GM12873 (cell line): ENCODE measurements at regions not wholly inside any gene's neighbourhood (a gene's known extent, or its start where the extent isn't known, plus 50 kb on each side); places are given as distances from the start of the nearest gene placed in this dataset.

Source experiments
- TF ChIP-seq, protein P1 (sequence below): IDR thresholded peaks from 2 replicates; pipeline ENCODE4 v1.5.1; 2012; ENCODE audit warnings: low read depth, mild to moderate bottlenecking, moderate library complexity, low read length, control low read depth; ENCODE audit not compliant: insufficient read depth; ENCODE audit errors: missing control alignments

DNA sequence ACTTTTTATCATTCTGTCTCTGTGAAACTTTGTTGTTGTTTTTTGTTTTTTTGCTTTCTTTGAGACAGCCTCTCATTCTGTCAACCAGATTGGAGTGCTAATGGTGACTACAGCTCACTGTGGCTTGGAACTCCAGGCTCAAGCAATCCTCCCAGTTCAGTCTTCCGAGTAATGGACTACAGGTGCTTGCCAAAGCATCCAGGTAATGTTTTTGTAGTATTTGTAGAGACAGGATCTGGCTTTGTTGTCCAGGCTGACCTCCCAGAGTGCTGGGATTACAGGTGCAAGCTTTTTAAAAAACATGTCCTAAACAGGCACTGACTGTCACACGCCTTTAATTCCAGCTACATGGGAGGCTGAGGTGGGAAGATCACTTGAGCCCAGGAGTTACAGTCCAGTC lies 235.1 kb downstream of the MEF2C start:
- TF ChIP-seq, protein P1, sequence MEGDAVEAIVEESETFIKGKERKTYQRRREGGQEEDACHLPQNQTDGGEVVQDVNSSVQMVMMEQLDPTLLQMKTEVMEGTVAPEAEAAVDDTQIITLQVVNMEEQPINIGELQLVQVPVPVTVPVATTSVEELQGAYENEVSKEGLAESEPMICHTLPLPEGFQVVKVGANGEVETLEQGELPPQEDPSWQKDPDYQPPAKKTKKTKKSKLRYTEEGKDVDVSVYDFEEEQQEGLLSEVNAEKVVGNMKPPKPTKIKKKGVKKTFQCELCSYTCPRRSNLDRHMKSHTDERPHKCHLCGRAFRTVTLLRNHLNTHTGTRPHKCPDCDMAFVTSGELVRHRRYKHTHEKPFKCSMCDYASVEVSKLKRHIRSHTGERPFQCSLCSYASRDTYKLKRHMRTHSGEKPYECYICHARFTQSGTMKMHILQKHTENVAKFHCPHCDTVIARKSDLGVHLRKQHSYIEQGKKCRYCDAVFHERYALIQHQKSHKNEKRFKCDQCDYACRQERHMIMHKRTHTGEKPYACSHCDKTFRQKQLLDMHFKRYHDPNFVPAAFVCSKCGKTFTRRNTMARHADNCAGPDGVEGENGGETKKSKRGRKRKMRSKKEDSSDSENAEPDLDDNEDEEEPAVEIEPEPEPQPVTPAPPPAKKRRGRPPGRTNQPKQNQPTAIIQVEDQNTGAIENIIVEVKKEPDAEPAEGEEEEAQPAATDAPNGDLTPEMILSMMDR, result no peak

DNA sequence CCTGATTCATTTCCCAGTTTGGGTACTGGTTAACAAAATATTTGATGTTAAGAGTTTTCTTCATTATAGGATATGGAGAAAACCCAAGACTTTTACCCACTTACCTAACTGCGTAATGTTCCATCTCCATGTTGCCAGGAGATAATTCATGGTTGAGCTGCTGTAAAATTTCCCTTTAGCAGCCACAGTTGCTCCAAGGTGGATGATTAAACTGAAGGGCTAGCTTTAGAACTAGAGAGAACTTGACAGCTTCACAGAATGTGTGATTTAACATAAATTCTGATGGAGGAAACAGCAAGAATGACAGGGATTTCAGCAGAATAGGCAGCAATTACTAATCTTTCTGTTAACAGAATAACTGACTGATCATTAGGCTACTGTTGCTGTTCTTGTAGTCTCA lies 236.1 kb downstream of the MEF2C start:
- TF ChIP-seq, protein P1, result no peak

DNA sequence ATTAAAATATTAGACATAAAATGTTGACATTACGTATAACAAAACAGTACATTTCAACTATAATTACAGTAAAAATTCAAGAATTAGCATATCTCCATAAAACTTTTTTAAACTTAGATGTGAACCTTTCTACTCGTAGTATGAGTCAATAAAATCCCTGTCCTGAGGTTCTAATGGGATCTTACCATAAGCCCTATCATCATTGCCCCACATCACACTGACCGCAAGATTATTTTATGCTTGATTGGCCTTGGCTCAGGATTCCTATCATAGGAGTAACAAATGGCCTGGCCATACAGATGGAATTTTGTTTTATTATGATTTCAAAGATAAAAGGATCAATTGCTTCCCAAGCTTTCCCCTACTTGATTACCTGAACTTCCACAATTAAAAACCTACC lies 238.3 kb downstream of the MEF2C start:
- TF ChIP-seq, protein P1, result no peak

DNA sequence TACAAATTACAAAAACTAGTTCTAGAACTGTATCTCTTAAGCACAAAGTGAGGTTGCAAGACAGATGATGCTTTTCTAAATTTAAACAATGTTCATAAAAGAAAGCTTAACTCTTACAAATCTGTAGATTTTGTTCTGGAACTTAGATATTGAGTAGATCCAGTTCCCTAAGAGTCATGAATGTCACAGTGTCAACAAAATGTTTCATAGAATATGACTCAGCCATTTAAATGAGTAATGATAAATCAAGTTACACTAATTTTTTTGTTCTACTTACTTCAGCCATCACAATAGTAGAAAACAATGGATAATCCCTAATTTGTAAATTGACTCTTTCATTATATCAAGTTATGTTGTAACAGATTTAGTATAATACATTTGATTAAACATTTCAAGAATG lies 239.7 kb downstream of the MEF2C start:
- TF ChIP-seq, protein P1, result no peak

DNA sequence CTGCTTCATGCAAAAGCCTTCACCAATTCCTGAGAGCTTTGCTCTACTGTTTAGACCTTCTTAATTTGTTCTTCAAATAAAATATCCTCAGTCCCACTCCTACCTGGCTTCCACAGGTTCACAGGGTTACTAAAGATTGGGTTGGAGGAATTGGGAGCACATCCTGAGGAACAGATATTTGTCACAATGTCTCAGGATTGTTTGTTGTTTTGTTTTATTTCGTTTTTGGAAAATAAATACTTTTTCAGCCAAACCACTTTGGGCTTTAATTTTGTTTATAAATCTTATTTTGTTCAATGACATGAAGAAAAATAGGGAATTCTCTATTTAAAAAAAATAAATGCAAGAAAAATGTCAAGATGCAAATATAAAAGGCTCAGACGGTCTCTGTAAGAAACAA lies 249.0 kb downstream of the MEF2C start:
- TF ChIP-seq, protein P1, result no peak

DNA sequence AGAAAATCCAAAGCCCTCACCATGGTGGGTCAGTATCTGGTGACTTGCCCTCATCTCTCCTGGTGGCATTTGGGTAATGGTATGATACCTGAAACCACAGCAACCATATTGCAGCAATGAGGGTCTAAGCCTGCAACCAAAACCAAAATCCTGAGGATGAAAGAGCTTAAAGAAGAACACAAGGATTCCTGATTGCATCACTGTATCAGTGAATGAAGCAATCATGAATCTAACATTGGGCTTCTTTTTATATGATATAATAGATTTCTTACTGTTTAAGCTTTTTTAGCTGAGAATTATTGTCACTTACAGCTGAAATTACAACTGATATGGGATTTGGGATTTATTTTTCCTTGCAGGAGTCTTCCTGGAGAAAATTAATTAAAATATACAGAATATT lies 269.9 kb downstream of the MEF2C start:
- TF ChIP-seq, protein P1, result no peak

DNA sequence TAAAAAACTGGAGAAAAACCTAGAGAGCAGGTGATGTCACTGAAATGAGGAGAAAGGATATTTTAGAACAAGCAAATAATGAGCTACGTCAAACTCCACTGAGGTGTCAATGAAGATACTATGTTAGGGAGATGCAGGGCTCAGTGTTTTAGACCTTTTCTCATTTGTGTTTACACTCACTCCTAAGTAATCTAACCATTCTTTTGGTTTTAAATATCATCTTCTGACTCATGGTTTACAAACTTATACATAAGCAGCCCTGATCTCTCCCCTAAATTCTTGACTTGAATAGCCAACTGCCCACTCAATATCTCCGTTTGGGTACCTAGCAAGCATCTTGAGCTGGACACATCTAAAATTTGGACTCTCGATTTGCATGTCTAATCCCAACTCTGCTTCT lies 272.4 kb downstream of the MEF2C start:
- TF ChIP-seq, protein P1, result no peak
